NCI-H2029 treated with DMSO at 0.1 percent for 48 hours (cell line): ENCODE measurements at regions not wholly inside any gene's neighbourhood (a gene's known extent, or its start where the extent isn't known, plus 50 kb on each side); places are given as distances from the start of the nearest gene placed in this dataset.
"Not testable (repeated sequence)": the region's sequence is repeated elsewhere in the genome, so short reads cannot be mapped to it uniquely, and the experiment has no call there.

Source experiments
- DNase-seq: peaks from one replicate; lab custom pipeline; 2025; lab: John Stamatoyannopoulos, UW

- not testable (repeated sequence) for DNase-seq
Observed at GRCh38 chr4:131810565-131810964, 1338.5 kb upstream of the PCDH10 start.
